Hippocampal formation (tissue), 2 donors: ENCODE measurements at regions not wholly inside any gene's neighbourhood (a gene's known extent, or its start where the extent isn't known, plus 50 kb on each side); places are given as distances from the start of the nearest gene placed in this dataset.
"Not testable (repeated sequence)": the region's sequence is repeated elsewhere in the genome, so short reads cannot be mapped to it uniquely, and the experiment has no call there.

ENCODE experiments used
- DNase-seq, 2 donors: peaks; one replicate each; lab custom pipeline; 2025; lab: John Stamatoyannopoulos, UW

DNA sequence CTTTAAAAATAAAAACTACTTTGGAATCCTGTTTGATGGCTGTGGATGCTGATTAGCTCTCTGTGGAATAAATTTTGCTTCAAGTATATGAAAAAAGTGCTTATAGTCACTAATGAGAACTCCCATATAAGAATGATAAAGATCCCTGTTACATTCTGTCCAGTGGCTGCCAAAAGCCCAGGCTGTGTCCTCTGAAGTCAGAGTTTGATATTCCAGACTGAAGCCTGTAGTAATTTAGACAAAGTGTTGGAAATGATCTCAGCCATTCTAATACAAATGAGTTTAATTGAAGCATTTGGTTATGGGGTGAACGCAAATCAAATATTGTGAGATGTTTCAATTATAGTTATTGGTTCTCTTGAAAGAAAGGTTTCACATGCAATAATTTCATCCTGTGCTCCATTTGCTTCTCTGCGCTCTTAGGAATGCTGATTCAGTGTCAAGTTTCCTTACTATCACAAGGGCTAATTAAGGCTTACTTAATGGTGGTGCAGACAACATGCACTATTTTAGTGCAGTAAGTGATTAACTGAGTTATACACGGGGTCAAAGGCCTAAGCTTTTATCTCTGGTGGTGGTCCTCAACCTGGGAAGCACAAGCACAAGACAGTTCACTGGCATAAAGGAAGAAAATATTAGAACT, 867.6 kb downstream of the SORCS1 start:
- no peak for DNase-seq

DNA sequence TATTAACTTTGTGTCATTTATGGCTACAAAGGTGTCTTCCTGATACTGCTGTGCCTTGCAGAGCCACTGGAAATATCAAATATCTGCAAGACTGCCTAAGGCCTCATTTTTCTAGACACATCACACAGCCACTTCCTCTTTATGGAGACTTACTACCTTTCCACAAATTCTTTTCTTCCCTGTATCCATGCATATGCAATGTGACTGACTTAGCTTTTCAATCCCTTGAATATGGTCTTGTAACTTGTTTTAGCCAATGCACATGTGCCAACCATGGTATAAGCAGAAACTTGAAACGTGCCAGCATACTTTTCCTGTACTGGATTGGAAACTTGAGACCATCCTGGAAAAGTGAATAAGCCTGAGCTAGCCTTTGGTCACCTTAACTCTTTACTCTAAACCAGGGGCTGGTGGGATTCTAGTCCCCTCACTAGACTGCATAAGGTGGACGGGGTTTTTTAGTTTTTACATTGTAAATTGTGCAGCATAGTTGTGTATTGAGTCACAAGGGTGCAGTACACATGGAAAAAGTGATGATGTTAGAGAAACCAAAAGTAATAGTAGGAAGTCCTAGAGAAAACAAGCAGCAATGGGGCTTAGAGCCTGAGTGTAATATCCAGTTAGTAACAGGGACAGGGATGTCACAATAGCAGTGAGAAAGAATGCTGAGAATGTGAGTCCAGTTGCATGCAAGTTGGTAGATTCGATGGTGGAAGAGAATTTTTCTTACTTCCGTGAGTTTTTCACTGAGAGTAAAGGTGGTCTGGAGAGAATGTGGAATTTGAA, 879.5 kb downstream of the SORCS1 start:
- no peak for DNase-seq

DNA sequence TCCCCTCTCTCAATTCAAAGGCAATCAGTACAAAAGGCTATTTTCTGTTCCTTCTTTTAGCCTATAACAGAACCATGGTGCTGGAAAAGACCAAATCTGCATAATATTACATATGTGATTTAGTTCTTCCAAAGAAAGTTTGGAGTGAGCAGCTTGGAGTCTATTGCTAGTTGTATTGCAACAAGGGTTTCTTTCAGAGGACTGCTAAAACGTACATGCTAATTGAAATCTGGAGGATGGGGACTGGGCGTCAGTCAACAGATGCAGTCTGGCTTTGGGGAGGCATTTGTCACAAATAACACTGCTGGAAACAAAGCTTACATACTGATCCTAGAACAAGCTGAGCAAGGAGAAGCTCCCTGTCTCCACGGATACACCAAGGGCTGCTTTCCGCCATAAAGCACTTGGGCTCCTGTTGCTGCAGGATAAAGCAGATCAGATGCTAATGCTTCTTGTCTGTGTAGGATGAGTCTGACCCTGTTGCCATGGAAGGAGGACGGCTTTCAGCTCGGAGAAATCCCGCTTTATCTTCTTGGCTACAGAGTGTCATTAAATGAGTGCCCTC, 883.5 kb downstream of the SORCS1 start:
- no peak for DNase-seq

DNA sequence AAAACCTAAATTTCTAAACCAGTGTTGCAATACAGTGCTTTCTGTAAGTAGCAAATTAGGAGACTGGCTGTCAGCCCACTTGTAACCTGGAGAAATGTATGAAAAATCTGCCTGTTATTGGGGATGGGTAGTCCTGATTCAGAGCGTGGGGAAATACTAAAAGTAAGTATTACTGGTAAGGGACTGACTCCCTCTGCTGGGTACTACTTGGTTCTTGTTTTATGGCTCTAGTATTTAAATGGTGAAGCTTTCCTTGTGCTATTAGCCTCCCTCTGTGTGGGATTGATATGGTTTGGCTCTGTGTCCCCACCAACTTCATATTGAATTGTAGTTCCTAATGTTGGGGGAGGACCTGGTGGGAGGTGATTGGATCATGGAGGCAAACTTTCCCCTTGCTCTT, 886.1 kb downstream of the SORCS1 start:
- DNase-seq: no peak

DNA sequence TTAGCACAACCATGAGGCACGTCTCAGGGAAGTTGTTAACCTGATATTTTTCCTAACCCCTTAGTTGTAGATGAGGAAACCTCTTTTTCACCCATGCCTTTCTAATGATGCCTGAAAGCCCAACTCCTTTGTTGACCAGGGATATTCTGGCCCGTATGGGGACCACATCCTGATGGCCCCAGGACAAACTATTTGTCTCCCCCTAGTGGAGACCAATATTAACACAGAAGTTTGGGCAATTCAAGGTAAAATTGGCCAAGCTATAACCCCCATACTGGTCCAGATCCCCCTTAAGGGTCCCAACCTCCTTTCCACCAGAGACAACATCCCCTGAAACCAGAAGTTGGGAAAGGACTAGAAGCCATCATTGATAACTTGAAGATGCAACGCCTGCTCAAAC, 893.3 kb downstream of the SORCS1 start:
- no peak for DNase-seq

DNA sequence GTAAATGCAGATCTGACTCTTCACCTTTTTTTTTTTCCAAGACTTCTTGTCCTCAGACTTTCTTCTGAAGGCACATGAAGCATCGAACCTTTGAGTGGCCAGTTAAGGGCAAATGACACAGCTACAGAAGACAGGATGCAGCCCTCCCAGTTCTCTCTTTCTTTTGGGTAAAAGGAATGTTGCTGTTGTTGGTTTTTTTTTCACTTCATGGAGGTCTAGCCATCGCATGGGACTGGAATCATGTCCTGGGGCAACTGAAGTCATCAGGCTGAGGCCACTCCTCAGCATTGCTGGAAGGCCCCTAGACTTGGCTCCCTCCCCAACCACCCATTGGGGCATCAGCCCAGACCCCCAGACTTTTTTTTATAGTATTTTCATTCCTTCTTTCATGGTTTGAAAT, 896.5 kb downstream of the SORCS1 start:
- no peak for DNase-seq

DNA sequence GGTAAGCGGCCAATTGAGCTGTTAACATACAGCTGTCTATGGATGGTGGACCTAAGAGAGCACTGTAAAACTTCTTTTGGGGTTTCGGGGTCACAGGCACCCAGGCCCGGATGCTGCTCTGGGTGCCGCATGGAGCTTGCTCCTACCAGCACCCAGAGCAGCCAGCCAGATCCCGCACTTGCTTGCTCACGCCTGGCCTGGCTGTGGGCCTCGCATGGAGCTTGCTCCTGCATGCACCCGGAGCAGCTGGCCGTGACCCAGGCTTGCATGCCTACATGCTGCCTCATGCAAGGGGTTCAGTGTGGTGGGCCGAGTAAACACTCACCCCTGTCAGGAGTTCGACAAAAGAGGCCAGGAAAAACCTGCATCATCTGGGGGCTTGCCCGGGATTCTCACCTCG, 896.9 kb downstream of the SORCS1 start:
- no peak for DNase-seq

DNA sequence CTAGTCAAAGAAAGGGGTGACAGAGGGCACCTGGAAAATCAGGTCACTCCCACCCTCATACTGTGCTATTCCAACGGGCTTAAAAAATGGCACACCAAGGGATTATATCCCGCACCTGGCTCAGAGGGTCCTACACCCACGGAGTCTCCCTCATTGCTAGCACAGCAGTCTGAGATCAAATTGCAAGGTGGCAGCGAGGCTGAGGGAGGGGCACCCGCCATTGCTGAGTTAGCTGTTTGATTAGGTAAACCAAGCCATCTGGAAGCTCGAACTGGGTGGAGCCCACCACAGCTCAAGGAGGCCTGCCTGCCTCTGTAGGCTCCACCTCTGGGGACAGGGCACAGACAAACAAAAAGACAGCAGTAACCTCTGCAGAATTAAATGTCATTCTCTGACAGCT, 907.1 kb downstream of the SORCS1 start:
- DNase-seq: not testable (repeated sequence)

DNA sequence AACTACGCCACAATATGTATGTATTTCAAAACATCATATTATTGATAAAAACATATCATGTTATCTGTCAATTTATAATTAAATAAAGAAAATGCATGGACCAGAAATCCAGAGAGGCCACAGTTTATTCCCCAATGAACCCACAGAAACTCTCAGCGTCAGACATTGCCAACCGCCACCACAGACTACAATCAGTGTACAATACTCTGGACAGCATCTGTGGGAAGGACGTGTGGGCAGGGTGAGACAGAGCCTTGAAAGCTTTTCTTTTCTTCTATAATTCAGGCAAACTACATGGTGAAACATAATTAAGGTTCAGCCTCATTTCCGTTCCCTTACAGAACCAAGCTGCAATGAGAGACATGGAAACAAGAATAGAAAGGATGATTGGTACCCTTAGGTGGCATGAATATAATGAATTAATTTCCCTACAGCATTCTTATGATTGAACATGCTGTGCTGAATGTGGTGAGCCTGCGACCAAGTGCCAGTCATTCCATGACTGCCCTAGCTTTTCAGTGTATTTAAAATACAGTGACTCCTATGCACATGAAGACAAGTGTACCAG, 909.3 kb downstream of the SORCS1 start:
- DNase-seq: no peak

DNA sequence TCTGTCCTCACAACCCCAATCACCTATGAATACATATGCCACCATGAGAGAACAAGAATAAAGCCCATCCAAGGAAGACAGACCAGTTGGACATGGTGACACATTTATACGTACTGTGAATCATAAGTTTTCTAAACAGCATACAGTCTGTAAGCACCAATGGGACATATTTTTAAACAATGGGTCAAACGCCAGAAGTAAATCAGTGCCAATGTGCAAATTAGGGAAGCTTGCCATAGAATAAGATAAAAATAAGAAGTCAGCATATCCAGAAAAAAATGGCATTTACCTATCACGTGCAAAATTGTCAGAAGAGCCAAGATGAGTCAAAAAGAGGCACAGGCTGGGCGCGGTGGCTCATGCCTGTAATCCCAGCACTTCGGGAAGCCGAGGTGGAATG, 910.4 kb downstream of the SORCS1 start:
- DNase-seq: no peak

DNA sequence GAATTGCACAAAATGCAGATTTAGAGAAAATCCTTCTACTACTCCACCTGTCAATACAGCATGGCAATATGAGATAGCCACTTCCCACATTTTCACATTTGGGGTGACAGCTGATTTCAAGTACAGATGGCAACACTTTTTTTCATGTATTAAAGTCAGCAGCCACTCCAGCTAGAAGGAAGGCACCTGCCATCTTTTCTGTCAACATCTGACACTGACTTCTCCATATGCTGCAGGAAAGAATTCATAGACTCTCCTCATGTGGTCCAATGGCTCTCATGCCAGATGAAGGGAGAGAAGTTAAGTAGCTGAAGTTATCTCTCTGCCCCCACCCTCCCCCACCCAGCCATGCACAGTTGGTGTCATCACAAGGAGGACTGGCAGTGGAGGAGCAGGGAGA, 912.0 kb downstream of the SORCS1 start:
- DNase-seq: no peak

DNA sequence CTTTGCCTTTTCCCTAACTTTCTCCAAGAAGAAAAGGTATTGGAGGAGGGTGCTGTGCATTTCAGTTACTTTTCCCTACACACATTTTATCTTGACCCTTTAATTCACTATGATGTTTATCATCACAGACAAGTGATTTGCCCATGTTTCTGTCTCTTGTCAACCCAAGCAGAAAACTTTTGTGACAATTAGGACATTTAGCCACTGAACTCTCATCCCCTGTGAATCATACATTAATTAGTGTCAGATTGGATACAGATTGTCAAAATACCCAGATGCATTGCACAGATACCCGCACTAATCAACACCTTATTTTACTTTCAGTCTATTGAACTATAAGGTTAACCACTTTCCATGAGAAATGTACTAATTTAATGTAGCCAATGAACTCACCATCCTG, 912.9 kb downstream of the SORCS1 start:
- no peak for DNase-seq

DNA sequence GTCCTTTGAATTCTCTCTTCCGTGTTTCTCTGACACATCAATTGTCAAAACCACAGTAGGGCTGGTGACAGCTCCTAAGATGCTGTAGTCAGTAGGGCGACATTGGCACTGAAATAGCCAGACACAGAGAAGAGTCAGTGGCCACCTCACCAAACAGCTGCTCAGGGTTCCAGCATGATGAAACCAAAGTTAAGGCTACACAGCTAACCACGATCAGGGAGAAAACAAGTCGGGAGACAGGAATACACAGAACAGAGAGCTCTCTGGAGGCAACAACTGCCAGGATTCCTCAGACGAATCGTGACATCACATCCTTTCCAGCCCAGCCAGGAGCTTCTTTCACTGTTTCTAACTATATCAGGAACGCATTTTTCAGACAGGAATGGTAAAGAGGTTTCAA, 922.2 kb downstream of the SORCS1 start:
- DNase-seq: no peak

DNA sequence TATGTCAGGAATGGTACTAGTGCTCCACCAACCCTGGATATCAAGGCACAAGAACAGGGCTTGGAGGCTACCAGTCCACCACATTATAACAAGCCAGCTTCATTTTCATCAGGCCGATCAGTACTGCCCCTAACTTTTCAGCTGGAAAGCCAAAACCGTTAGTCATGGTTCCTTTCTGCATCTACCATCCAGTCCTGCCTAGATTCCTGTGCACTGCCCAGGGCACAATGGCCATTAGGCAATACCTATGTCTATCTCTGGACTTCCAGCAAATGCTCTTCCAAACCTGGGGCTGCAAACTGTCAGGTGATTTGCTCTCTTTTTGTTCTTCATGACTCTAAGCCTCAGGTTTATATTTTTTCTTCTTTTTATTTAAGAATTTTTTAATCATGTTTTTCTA, 937.7 kb downstream of the SORCS1 start:
- DNase-seq: no peak

DNA sequence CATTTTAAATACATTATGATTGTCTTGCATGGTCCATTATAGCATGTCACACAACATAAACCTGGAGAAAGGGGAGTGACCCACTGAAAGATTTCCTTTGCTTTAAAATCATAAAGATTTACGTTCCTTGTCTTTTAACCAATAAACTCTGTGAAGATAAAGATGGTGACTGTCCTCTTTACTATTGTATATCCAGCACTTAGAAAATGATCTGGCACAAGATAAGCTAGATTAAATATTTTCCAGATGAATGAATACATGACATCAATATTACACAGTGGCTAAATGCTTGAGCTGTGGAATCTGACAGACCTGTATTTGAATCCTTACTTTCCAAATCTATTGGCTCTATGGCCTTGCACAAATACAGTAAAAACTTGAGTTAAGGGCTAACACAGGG, 938.4 kb downstream of the SORCS1 start:
- no peak for DNase-seq

DNA sequence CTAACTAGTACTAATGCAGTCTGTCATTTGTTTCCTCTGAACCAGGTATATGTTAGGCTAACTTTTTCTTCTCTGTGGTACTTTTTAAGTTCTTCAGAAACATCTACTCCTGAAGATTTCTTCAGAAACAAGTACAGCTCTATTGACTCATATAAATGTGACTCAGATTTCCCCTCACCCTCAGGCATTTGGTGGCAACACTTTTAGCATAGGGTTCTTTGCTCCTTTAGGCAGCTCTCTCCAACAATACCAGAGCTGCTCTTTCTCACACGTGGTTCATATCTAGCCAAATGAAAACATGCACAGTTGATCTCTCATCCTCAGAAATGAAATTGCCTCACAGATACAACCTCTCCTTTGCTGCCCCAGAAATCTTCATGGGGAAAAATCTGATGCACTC, 939.8 kb downstream of the SORCS1 start:
- DNase-seq: no peak

DNA sequence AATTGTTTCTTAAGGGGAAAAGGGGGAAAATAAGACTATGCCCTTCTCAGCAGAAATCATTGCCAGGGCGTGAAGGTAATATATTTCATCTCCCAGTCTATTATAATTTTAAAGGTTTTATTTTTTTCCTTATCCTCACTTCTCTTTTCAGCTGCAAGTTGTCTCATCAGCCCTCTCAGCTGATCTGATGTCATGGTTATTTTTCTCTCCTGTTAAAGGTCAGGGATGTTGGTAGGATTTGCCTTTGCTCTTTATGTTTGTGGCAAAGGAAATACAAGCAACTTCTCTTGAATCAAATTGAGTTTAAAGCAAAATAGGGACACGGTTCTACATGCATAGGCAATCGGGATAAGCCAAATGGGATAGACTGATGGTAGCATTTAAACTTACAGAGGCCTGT, 946.9 kb downstream of the SORCS1 start:
- DNase-seq: no peak

DNA sequence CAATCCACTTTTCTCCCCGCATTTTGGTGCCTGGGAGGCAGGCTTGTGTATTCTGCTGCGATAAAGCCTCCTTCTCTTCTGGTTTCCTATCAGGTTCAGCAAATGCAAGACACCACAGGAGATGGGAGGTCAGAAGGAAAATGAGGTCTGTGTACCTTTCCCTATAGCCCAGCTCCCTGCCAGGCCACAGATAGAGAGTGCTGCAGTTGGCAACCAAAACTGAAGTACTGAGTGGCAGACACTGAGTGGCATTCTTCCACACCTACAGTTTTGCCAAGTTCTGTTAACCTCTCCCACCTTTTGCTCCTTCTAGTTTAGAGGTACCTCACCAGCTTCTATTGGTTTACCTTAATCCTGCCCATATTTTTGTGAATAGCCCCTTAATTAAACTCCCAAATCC, 948.4 kb downstream of the SORCS1 start:
- DNase-seq: no peak

DNA sequence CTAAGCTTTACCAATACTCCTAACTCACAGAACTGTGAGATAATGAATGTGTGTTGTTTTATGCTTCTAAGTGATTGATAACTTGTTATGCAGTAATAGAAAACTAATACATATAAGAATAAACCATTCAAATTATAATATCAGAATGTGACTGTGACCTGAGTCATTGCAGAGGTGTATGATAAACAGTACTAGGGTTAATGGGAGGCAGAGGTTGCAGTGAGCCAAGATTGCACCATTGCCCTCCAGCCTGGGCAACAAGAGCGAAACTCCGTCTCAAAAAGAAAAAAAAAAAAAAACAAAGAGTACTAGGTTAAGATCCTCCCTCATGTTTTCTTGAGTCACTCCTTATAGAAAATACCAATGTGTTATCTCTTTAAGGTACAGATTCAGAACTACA, 950.3 kb downstream of the SORCS1 start:
- DNase-seq: no peak

DNA sequence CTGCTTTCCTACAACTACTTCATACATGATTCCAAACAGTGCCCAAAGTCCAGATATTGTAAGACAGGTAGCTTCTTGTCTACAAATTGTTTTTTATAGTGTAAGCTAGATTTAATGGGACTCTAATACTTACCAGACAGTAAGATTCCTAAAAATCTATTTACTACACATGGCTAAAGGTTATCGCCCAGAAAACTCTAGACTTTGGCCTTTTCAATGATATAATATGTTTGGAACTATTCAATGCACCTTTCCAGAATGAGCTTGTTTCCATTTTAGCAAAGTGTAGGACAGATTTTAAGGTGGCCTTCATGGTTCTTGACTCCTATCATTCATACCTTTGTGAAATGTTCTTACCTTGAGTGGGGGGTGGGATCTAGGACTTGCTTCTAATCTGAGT, 951.0 kb downstream of the SORCS1 start:
- DNase-seq: no peak

DNA sequence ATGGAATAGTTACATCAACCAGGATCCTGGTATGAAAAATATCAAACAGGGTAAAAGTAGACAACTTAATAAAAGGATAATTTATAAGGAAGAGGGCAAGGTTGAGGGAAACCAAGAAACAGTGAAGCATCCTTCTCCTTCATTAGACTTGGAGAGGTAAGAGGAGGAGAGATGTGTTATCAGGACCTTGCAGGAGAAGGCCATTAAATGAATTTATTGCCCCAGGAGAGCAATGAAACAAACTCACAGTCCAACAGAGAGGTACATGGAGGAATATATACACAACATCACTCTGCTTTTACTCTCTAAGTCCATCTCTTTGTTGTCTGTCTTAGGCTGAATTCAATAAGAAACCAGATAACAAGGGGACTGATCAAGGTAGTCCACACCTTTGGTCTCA, 966.2 kb downstream of the SORCS1 start:
- no peak for DNase-seq

DNA sequence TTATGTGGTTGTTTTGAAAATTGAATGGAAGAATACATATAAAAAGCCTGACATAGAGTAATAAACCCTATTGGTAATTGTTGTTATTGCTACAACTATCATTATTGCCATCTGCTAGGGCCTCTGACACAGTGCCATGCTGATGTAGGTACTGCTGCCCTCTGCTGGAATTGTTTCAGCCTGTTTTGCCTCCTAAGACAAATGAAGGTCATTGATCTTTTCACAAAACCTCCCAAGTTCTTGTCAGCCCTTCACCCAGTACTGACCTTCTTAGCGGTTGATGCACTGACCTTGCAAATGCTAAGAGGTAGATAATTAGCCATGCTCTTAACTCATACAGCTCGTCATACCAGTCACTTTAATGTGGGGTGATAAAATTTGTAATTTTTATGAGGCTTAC, 975.2 kb downstream of the SORCS1 start:
- DNase-seq: no peak

DNA sequence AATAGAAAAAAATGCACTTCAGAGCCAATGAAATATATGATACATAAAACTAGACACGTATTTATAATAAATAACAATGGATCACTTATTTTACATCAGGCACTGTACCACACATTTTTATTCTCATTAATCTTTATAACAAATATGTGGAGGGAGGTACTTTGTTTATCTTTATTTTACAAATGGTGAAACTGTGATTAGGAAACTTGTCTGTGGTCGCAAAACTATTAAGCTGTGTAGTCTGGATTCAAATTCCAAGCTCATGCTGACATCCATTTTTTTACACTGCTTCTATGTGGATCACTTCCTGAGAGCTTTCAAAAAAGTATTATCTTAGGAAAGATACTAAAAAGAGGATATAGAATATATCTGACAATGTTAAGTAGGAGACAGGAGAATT, 978.6 kb downstream of the SORCS1 start:
- no peak for DNase-seq
